ENCODE measurements at regions not wholly inside any gene's neighbourhood (a gene's known extent, or its start where the extent isn't known, plus 50 kb on each side); places are given as distances from the start of the nearest gene placed in this dataset.
"Not testable (repeated sequence)": the region's sequence is repeated elsewhere in the genome, so short reads cannot be mapped to it uniquely, and the experiment has no call there.

DNA sequence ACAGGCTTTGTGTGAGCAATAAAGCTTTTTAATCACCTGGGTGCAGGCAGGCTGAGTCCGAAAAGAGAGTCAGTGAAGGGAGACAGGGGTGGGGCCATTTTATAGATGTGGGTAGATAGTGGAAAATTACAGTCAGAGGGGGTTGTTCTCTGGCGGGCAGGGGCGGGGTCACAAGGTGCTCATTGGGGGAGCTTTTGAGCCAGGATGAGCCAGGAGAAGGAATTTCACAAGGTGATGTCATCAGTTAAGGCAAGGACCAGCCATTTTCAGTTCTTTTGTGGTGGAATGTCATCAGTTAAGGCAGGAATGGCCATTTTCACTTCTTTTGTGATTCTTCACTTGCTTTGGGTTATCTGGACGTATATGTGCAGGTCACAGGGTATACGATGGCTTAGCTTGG, 571.3 kb upstream of the PCDH7 start:
- DNase-seq (ENCODE audit: low read depth in 2 of 2): not testable (repeated sequence)

DNA sequence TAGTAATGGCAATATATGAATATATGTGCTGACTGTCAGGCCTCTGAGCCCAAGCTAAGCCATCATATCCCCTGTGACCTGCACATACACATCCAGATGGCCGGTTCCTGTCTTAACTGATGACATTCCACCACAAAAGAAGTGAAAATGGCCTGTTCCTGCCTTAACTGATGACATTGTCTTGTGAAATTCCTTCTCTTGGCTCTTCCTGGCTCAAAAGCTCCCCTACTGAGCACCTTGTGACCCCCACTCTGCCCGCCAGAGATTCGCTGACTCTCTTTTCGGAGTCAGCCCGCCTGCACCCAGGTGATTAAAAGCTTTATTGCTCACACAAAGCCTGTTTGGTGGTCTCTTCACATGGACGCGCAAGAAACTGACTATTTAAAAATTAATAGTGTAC, 570.6 kb upstream of the PCDH7 start:
- DNase-seq (ENCODE audit: low read depth in 2 of 2): not testable (repeated sequence)

- DNase-seq (ENCODE audit: low read depth in 2 of 2): no peak
Measured at GRCh38 chr4:30153427-30153826, 566.7 kb upstream of the PCDH7 start.

GRCh38 chr4:30160140-30160539, 560.0 kb upstream of the PCDH7 start:
- DNase-seq (ENCODE audit: low read depth in 2 of 2): no peak

DNA sequence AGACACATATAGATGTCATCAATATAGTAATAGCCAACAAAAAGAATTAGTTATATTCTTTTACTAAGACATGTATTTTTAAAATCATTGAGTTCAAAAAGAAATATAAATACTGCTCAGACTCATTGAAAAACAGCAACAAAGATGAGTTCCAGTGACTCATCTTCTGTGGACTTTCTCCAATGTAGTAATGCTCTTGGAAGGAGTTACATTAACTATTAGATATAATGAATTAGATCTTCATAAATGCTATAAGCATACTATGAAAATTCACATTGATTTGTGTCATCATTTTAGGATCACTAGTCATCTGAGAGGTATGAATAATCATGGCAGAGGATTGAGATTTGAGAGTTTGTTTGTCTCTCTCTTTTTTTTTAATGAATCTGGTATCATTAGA, 547.8 kb upstream of the PCDH7 start:
- DNase-seq (ENCODE audit: low read depth in 2 of 2): no peak

DNA sequence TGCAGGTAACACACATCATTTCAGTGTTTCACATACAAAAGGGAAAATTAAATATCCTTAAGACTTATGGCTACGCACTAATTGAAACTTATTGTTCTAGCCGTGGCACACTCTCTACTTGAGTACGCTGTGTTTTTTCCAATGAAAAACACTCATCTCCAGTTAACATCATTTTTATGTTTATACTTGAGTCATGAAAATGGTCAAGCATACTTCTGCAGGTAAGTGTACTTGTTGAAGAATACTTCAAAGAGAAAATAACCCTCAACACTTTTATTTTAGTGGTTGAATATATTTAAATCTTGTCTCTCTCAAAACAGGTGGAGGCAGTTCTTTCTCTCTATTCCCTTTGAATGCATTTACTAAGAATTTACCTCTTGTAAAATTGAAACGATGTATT, 538.7 kb upstream of the PCDH7 start:
- DNase-seq (ENCODE audit: low read depth in 2 of 2): no peak

- DNase-seq (ENCODE audit: low read depth in 2 of 2): no peak
Measured at GRCh38 chr4:30181918-30182317, 538.3 kb upstream of the PCDH7 start.

- no peak for DNase-seq (ENCODE audit: low read depth in 2 of 2)
Measured at GRCh38 chr4:30182786-30183185, 537.4 kb upstream of the PCDH7 start.

DNA sequence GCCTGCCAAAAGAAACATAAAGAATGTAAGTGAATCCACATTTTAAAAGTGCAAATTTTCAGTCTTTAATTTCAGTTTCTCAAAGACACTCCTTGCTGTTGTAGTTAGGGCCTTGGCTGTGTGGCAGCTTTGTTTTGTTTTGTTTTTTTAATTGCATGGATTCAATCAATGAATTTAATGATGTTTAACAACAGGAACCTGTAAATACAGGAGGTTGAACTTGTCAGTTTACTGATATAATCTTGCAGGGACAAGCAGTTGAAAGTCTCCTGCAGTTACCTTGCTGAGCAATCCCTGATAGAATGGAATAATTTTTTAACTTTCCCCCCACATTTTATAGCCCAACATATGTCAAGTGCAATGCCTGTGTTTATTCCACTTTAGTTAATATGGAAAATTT, 528.3 kb upstream of the PCDH7 start:
- no peak for DNase-seq (ENCODE audit: low read depth in 2 of 2)

GRCh38 chr4:30207389-30207788, 512.8 kb upstream of the PCDH7 start:
- DNase-seq (ENCODE audit: low read depth in 2 of 2): no peak

- DNase-seq (ENCODE audit: low read depth in 2 of 2): no peak
Measured at GRCh38 chr4:30208731-30209435, 511.3 kb upstream of the PCDH7 start.

- not testable (repeated sequence) for DNase-seq (ENCODE audit: low read depth in 2 of 2)
Measured at GRCh38 chr4:30215973-30216372, 504.2 kb upstream of the PCDH7 start.

DNA sequence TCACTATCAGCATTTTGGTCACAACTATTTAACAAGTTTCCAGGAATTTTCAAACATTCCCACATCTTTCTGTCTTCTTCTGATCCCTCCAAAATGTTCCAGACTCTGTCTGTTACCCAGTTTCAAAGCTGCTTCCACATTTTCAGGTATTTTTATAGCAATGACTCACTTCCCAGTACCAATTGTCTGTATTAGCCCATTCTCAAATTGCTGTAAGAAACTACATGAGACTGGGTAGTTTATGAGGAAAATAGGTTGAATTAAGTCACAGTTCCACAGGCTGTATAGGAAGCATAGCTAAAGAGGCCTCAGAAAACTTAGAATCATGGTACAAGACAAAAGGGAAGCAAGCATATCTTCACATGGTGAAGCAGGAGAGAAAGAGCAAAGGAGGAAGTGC, 475.0 kb upstream of the PCDH7 start:
- no peak for DNase-seq (ENCODE audit: low read depth in 2 of 2)

- no peak for DNase-seq (ENCODE audit: low read depth in 2 of 2)
Measured at GRCh38 chr4:30256116-30256832, 463.9 kb upstream of the PCDH7 start.

DNA sequence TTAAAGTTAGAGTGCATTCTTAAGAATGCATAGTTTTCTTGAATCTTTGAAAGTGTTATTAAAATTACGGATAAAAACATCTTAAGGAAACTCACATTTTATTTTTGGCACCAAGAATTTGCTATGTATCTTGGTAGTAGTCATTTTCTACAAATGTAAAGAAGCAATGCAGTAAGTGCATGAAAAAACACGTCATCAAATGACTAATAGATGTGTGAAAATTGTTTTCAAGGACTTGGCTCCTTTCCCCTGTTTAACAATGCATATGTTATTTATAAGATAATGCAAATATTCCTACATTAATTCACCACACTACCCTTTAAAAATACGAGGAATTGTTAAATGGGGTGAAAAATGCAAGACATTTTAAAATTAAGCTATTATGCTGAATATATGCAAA, 461.2 kb upstream of the PCDH7 start:
- DNase-seq (ENCODE audit: low read depth in 2 of 2): no peak

GRCh38 chr4:30262379-30262778, 457.8 kb upstream of the PCDH7 start:
- DNase-seq (ENCODE audit: low read depth in 2 of 2): no peak

DNA sequence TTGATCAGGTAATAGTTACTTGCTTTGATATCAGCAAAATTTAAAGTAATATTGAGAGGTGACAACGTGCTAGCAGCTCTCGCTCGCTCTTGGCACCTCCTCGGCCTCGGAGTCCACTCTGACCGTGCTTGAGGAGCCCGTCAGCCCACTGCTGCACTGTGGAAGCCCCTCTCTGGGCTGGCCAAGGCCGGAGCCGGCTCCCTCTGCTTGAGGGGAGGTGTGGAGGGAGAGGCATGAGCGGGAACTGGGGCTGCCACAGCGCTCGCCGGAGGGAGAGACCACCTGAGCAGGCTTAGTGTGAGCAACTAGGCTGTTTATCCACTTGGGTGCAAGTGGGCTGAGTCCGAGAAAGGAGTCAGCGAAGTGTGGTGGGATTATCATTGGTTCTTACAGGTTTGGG, 455.7 kb upstream of the PCDH7 start:
- DNase-seq (ENCODE audit: low read depth in 2 of 2): no peak

DNA sequence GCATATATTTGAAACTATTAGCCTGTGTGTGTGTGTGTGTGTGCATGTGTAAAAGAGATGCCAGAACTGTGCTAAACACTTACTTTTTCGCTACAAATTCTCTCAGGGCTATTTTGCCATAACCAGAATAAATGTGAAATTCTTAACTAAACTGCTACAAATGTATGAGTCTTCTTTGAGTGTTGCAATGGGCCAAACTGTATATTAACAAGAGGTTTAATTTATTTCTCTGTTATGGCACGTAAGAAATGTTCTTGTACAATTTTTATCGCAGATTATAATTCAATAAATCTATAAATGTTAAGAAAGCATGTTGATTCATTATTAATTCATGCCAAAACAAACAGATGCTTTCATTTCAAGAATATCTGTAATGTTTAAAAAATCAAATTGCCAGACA, 454.5 kb upstream of the PCDH7 start:
- no peak for DNase-seq (ENCODE audit: low read depth in 2 of 2)

GRCh38 chr4:30268370-30268769, 451.8 kb upstream of the PCDH7 start:
- no peak for DNase-seq (ENCODE audit: low read depth in 2 of 2)

DNA sequence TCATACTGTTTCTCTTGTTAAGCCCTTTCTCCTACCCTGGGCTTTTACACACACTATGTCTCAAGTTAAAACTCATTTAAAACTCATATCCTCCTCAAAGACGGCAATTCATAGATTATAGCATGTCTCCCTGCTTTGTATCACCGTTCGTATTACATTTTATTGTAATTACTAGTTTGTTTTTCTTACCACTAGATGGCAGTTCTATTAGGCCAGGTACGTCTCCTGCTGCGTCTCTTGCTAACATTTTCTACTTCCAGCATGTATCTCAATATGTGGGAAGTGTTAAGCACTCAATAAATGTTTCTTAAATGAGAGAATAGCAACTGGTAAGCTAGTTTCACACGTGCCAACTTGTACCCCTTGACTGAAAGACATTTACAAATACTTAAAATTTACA, 450.3 kb upstream of the PCDH7 start:
- DNase-seq (ENCODE audit: low read depth in 2 of 2): no peak

DNA sequence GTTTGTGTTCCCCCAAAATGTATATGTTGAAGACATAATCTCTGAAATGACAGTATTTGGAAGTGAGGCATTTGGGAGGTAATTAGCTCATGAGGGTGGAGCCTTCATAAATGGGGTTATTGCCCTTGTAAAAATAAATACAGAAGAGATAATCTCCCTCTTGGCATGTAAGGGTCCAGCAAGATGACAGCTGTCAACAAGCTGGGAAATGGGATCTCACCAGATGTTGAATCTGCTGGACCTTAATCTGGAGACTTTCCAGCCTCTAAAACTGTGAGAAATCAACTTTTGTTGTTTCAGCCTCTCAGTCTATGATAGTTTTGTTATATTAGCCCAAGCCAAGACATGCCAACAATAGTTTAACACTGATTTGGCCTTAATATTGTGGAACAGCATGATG, 438.2 kb upstream of the PCDH7 start:
- DNase-seq (ENCODE audit: low read depth in 2 of 2): no peak

- DNase-seq (ENCODE audit: low read depth in 2 of 2): no peak
Measured at GRCh38 chr4:30283336-30283735, 436.8 kb upstream of the PCDH7 start.

DNA sequence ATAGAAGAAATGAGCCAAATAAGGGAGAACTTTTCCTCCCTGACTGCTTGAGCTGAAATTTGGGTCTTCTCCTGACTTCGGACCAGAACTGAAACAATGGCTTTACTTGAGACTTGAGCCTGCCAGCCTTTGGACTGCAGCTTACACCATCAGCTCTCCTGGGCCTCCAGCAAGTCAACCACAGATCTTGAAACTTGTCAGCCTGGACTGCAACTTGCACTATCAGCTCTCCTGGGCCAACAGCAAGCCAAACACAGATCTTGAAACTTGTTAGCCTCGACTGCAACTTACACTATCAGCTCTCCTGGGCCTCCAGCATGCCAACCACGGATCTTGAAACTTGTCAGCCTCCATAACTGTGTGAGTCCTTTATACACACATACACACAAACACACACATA, 425.9 kb upstream of the PCDH7 start:
- no peak for DNase-seq (ENCODE audit: low read depth in 2 of 2)

DNA sequence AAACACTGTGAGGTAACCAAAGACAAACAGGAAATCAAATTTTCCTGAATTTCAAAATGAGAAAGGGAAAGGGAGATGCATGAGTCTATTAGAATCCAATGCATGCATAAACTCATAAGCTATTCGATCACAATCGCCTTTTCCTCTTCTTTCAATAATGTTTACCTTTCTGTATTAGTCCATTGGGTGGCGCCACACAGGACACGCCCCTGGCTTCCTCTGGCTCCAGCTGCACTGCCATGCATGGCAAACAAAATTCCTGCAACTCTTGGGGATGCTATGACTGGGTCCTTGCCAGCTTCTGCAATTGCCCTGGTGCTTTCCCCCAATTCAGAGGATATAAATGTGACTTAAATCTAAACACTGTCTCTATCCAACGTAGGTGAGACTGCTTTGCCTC, 424.5 kb upstream of the PCDH7 start:
- no peak for DNase-seq (ENCODE audit: low read depth in 2 of 2)

All from activated CD4-positive, alpha-beta T cell treated with anti-CD3 and anti-CD28 coated beads for 24 hours (primary cell).